Right atrium auricular region (tissue), 2 donors: ENCODE measurements at regions not wholly inside any gene's neighbourhood (a gene's known extent, or its start where the extent isn't known, plus 50 kb on each side); places are given as distances from the start of the nearest gene placed in this dataset.

Experiments
- DNase-seq: peaks from one replicate; pipeline ENCODE4 v3.0.0-alpha.2; 2019; ENCODE audit warnings: low spot score
- H3K27ac ChIP-seq, 2 donors: fragments of 200-600 bp; sonication (generic); 1 replicate in 1 of 2; 2 replicates in 1 of 2; pipeline ENCODE4 v1.5.1; 2016 to 2019
- H3K27me3 ChIP-seq, 2 donors: fragments of 200-600 bp; sonication (generic); one replicate each; pipeline versions ENCODE4 v1.5.1 to v1.6.0; 2017 to 2019
- H3K36me3 ChIP-seq: fragments of 200-600 bp; sonication (generic); one replicate; pipeline ENCODE4 v1.5.1; 2016
- H3K4me1 ChIP-seq, 2 donors: fragments of 200-600 bp; sonication (generic); one replicate each; pipeline versions ENCODE4 v1.5.1 to v1.6.0; 2017 to 2019
- H3K4me3 ChIP-seq, 2 donors: fragments of 200-600 bp; sonication (generic); 1 replicate in 1 of 2; 2 replicates in 1 of 2; pipeline ENCODE4 v1.5.1; 2017 to 2019; ENCODE audit warnings: mild to moderate bottlenecking in 1 of 2, moderate library complexity in 1 of 2
- H3K9me3 ChIP-seq, 2 donors: fragments of 200-600 bp; sonication (generic); one replicate each; pipeline ENCODE4 v1.5.1; 2019
- TF ChIP-seq, protein P1 (sequence below), 2 donors: fragments of 200-600 bp; sonication (generic); IDR thresholded peaks; one replicate each; pipeline ENCODE4 v1.5.1; 2019; ENCODE audit warnings: antibody characterized with exemption in 2 of 2

DNA sequence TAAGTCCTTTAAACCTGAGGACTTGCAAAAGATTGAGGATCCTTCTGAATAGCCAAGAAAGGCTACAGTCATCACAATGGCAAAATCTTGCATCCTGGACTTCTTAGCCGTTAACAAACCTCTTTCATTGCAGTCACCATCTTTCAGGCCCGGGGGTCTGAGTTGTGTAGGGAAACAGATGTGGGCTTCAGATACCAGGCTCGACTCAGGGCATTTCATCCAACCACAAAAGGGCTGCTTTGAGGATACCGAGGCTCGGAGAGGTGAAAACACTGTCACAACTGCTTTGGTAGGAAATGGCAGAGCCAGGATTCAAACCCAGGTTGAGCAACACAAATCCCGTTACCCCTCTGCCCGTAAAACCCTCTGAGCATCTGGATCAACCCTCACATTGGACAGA, 147.4 kb downstream of the TFCP2L1 start:
- DNase-seq, result no peak
- no peak overlapping the region for H3K4me3 ChIP-seq
- TF ChIP-seq, protein P1, sequence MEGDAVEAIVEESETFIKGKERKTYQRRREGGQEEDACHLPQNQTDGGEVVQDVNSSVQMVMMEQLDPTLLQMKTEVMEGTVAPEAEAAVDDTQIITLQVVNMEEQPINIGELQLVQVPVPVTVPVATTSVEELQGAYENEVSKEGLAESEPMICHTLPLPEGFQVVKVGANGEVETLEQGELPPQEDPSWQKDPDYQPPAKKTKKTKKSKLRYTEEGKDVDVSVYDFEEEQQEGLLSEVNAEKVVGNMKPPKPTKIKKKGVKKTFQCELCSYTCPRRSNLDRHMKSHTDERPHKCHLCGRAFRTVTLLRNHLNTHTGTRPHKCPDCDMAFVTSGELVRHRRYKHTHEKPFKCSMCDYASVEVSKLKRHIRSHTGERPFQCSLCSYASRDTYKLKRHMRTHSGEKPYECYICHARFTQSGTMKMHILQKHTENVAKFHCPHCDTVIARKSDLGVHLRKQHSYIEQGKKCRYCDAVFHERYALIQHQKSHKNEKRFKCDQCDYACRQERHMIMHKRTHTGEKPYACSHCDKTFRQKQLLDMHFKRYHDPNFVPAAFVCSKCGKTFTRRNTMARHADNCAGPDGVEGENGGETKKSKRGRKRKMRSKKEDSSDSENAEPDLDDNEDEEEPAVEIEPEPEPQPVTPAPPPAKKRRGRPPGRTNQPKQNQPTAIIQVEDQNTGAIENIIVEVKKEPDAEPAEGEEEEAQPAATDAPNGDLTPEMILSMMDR (IDR thresholded peaks at IDR 0.05), result no peak
- H3K27ac ChIP-seq, result no peak overlapping the region
- H3K36me3 ChIP-seq, result no peaks in the 10 kb centered on the region
- no peaks in the 10 kb centered on the region for H3K4me1 ChIP-seq
- H3K27me3 ChIP-seq, result no peaks in the 10 kb centered on the region
- no peaks in the 10 kb centered on the region for H3K9me3 ChIP-seq

DNA sequence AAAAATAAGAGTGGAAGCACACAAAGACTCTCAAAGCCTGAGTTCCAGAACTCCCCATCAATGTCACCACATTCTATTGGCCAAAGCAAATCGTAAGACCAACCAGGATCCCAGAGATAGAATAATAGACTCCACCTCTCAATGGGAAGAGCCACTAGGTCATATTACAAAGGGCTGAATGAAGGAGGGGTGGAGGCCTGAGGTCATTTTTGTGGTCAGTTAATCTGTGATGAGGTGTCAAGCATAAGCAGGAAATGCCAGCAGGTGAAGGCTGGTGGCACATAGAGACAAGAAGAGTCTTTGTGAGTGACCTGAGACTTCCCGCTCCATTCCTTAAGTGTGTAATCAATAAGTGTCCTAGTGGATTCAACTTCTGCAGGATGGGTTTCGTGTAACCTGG, 144.3 kb downstream of the TFCP2L1 start:
- Histone ChIP-seq H3K9me3 (no peaks in the 10 kb centered on the region), H3K4me1 (no peaks in the 10 kb centered on the region)
- DNase-seq, result no peak

DNA sequence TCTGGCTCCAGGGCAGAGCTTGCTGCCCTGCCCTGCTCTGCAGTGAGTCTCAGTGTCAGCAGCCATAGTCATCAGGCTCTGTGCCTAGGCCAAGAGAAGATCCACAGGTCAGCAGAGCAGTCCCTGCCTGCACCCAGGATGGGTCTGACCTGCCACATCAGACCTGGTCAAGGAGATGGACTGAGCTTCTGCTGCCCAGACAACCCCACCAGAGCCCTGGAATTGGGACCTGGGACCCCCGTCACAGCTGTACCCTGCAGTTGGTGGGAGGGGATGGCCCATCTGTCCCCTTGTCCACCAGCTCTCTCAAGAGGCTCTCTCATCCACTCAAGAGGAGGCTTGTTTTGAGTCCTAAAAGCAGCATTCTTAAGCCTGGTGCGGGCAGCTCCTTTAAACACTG, 142.6 kb downstream of the TFCP2L1 start:
- Histone ChIP-seq H3K36me3 (no peaks in the 10 kb centered on the region), H3K4me1 (no peaks in the 10 kb centered on the region), H3K27ac (no peak overlapping the region), H3K4me3 (no peak overlapping the region), H3K27me3 (no peaks in the 10 kb centered on the region), H3K9me3 (no peaks in the 10 kb centered on the region)
- TF ChIP-seq, protein P1 (IDR thresholded peaks at IDR 0.05), result no peak
- no peak for DNase-seq

More for the DNA sequence above, 144.3 kb downstream of the TFCP2L1 start:
- Histone ChIP-seq H3K27ac (no peak overlapping the region), H3K36me3 (no peaks in the 10 kb centered on the region), H3K4me3 (no peak overlapping the region), H3K27me3 (no peaks in the 10 kb centered on the region)
- TF ChIP-seq, protein P1 (IDR thresholded peaks at IDR 0.05), result no peak

DNA sequence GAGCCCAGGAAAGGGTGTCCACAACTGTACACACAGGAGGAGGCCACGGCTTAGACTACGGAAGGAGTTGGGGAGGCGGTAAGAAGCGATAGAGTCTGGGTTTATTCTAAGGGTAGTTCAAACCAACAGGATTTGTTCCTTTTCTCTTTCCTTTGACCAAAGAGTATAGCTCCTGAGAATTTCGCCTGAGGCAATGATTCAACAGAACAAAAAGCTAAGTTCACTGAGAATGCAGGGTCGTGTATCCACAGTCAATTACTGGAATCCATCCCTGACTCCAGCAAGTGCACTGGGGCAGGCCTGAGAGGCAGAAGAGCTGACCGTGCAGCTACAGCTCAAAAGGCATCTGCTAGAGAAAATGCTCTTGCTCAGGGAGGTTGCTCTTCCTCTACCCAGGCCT, 140.9 kb downstream of the TFCP2L1 start:
- no peak for DNase-seq
- TF ChIP-seq, protein P1 (IDR thresholded peaks at IDR 0.05), result no peak
- Histone ChIP-seq H3K4me3 (no peak overlapping the region), H3K27me3 (no peaks in the 10 kb centered on the region), H3K36me3 (no peaks in the 10 kb centered on the region), H3K4me1 (no peaks in the 10 kb centered on the region), H3K27ac (no peak overlapping the region), H3K9me3 (no peaks in the 10 kb centered on the region)

DNA sequence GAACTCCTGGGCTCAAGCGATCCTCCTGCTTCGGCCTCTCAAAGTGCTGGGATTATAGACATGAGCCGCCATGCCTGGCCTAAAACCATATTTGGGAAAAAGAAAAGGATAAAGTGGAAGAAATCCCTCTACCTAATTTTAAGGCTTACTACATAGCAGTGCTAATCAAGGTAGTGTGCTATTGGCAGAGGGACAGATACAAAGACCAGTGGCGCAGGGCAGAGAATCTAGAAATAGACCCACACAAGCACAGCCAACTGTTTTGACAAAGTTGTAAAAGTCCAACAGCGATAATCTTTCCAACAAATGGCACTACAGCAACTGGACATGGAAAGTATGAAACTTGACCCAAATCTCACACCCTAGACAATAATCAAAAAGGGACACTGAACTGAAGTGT, 138.4 kb downstream of the TFCP2L1 start:
- no peaks in the 10 kb centered on the region for H3K27me3 ChIP-seq
- no peaks in the 10 kb centered on the region for H3K4me1 ChIP-seq

DNA sequence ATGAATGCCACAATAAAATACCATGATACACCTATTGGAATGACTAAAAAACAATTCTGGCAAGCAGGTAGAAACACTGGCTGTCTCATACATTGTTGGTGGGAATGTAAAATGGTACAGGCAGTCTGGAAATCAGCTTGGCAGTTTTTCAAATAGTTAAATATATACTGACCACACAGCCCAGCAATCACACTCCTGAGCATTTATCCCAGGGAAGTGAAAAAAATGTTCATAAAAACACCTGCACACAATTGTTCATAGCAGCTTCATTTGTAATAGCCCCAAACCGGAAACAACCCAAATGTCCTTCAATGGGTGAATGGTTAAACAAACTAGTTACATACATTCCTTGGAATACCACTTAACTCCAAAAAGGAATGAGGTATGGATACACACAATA, 137.2 kb downstream of the TFCP2L1 start:
- Histone ChIP-seq H3K9me3 (no peaks in the 10 kb centered on the region), H3K27ac (no peak overlapping the region), H3K4me1 (no peaks in the 10 kb centered on the region), H3K36me3 (no peaks in the 10 kb centered on the region), H3K4me3 (no peak overlapping the region), H3K27me3 (no peaks in the 10 kb centered on the region)
- DNase-seq, result no peak
- TF ChIP-seq, protein P1 (IDR thresholded peaks at IDR 0.05), result no peak

More for the DNA sequence above, 138.4 kb downstream of the TFCP2L1 start:
- TF ChIP-seq, protein P1 (IDR thresholded peaks at IDR 0.05), result no peak
- Histone ChIP-seq H3K4me3 (no peak overlapping the region), H3K27ac (no peak overlapping the region), H3K36me3 (no peaks in the 10 kb centered on the region), H3K9me3 (no peaks in the 10 kb centered on the region)
- no peak for DNase-seq
